ENCODE measurements at regions not wholly inside any gene's neighbourhood (a gene's known extent, or its start where the extent isn't known, plus 50 kb on each side); places are given as distances from the start of the nearest gene placed in this dataset.

GRCh38 chr21:41582866-41583265 lies 74.9 kb upstream of the TMPRSS2 start:
- no peak for TF ChIP-seq CTCF (conservative IDR thresholded peaks at IDR 0.05 in 1 of 2, IDR thresholded peaks at IDR 0.05 in 1 of 2; ENCODE audit: low read depth in 1 of 2, low read length in 2 of 2)
- TF ChIP-seq EZH2 (IDR thresholded peaks at IDR 0.05; ENCODE audit: low read length, missing control alignments) = no peak

All from fibroblast of lung (primary cell).